HK-2 (cell line): ENCODE measurements at regions not wholly inside any gene's neighbourhood (a gene's known extent, or its start where the extent isn't known, plus 50 kb on each side); places are given as distances from the start of the nearest gene placed in this dataset.

ENCODE experiments used
- DNase-seq: peaks from one replicate; pipeline ENCODE4 v3.0.0-alpha.2; 2018; ENCODE audit not compliant: unreplicated experiment

DNA sequence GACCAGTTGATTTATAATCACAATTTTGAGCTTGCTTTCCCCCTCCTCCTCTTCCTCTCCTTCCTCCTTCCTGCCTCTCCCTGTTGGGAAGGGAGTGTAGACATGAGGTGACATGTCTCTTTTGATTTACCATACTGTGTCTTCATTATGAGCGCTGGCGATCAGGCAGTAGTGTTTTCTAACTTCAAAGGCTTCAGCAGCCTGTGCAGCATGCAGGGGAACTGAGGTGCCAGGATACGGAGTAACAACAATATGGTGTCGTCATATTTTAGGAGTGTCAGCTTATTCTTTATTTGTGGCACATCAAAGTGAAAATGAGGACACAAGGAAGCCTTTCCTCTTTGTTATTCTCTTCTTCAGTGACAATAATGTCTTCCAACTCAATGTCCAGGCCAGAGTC lies 864.2 kb downstream of the SLC4A3 start:
- no peak for DNase-seq

- DNase-seq = no peak
Observed at GRCh38 chr2:220493871-220494525, 866.6 kb downstream of the SLC4A3 start.

DNA sequence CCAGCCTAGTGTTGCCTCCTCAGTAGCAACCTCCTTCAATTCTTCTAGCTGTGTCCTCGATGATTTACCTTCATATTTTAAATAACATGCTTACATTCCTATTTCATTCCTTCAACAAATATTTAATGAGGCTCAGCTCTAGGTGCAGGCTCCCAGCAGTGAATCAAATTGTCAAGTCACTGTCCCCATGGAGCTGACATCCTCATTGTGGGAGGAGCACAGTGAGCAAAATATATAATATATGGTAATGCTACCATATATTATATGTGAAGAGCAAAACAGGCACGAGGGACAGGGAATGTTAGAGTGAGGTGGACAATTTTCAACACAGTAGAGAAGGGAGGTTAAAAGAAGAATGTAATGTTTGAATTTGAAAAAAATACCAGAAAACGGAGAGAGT lies 869.1 kb downstream of the SLC4A3 start:
- DNase-seq = no peak

DNA sequence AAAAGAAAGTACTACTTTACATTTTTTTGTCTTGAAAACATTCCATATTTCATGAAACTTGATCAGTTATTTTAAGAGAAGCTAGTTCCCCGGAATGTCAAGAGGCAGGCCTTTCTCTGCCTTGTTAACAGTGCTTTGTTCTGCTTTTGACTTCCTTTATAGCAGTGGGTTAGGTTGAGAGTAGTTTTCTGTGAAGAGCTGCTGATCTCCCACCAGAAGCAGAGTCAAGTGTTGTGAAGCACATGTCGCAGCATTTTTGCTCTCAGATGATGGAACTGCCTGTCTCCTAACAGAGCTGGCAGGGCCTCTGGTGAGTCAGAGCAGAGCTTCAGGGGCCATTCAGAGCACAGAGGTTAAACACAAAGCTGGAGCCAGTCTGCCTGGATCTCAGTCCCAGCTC lies 871.8 kb downstream of the SLC4A3 start:
- DNase-seq = peak; percentile 40

DNA sequence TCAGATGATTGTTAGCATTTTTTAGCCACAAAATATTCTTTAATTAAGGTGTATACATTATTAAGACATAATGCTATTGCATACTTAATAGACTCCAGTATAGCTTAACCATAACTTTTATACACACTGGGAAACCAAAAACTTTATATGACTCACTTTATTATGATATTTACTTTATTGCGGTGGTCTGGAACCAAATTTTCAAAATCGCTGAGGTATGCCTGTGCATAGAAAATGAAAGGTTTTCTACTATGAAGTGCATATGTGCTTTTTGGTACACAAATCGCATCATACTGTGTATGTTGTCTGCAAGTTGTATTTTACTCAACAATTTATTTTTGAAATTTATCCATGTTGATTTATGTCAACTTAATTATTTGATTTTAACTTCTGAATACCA lies 875.1 kb downstream of the SLC4A3 start:
- no peak for DNase-seq

GRCh38 chr2:220503431-220503830 lies 876.0 kb downstream of the SLC4A3 start:
- DNase-seq = no peak

DNA sequence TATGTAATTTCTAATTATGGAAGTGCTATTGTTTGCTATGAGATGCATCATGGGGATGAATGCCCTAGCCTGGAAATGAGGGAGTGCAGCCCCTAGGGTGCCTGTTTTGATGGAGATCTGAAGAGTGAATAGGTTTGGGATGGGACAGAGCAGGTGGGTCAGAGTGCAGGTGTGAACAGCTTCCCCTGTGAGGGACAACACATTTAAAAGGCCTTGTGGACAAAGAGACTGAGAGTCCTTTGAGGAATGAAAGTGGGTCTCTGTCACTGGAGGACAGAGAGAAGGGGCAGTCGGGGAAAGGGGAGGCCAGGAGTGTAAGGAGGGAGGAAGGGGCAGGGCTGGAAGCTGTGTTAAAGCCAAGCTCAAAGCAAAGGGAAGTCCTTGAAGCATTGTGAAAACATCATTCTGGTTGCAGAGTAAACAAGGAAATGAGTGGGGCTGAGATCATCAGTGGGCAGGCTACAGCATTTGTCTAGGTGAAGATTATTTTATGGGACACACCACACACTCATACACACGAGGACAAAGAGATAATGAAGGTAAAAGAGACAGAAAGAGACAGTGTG lies 877.6 kb downstream of the SLC4A3 start:
- DNase-seq = peak; percentile 10

DNA sequence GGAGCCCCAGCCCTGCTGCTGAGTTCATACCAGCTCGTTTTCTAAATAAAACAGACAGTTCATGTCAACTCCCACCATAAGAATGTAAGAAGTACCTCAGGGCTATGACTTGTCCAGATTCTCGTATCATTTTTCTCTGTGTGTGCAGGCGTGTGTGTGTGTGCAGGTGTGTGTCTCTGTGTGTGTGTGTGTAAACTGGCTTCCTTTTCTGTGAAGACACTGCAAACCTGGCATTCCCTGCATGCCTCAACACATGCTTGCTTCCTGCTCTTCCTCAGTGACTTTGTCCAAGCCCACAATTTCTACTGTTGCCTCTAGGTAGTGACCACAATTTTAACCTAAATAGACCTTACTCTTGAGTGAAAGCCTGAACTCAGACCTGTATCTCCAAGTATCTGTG lies 879.0 kb downstream of the SLC4A3 start:
- DNase-seq = no peak

DNA sequence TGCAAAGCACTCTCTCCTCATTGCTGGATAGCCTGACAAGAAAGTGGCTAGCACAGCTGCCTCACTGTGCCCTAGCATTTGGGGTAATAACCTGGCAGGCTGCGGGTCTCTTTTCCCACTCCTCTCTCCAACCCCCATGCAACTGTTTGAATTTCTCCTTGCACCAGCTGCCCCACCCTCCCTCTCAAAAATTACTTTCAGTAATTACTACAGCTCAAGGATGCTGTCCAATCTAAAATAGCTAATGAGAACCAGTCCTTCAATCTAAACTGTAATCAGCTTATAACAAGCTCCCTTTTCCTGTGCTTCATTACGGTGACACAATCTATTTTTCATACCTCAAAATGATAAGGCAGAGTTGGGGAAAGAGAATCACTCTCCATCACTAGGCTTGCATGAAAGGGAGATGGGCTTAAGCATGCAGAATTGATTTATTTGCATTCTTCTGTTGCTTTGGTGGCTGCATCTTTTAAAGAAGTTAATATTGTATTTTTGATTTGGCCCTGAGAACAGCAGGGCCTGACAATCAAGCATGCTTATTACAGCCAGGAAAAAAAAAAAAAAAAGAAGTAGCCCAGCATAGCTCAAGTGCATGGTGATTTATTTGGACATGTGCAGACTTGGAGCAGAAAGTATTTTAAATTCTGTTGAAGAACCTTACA lies 881.8 kb downstream of the SLC4A3 start:
- DNase-seq = no peak

- DNase-seq = no peak
Observed at GRCh38 chr2:220509966-220510365, 882.5 kb downstream of the SLC4A3 start.

- no peak for DNase-seq
Observed at GRCh38 chr2:220510668-220511067, 883.2 kb downstream of the SLC4A3 start.

GRCh38 chr2:220512419-220512818 lies 885.0 kb downstream of the SLC4A3 start:
- no peak for DNase-seq

GRCh38 chr2:220513573-220514288 lies 886.3 kb downstream of the SLC4A3 start:
- DNase-seq = no peak

DNA sequence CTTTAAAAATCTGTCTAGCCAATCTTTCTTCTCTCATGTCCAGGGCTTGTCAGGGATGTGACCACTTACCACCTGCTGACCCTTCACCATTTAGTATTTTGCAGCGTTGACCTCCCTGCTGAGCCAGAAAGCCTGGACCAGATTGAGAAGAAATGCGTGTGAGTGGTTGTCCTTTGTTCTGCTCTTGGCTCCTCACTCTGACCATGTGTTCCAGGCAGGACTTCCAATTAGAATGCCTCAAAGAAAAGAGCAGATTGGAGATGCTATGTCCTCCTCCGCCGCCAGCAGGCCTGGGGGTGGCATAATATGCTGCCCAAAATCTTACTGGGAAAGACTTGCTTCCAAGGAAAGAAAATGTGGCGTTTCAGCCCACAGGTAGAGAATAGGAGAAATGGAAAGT lies 894.1 kb downstream of the SLC4A3 start:
- DNase-seq = no peak

GRCh38 chr2:220528180-220528675 lies 900.8 kb downstream of the SLC4A3 start:
- DNase-seq = no peak

DNA sequence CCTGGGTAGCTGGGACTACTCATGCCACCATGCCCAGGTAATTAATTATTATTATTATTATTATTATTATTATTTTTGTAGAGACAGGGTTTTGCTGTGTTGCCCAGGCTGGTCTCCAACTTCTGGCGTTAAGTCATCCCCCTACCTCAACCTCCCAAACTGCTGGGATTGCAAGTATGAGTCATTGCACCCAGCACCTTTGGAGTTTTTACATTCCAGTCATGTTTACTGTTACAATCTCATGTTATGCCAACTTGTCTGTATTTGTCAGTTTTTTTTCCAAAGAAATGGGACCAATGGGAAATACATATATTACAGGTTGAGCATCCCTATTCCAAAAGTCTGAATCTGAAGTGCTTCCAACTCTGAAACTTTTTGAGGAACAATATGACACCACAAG lies 903.8 kb downstream of the SLC4A3 start:
- DNase-seq = no peak

DNA sequence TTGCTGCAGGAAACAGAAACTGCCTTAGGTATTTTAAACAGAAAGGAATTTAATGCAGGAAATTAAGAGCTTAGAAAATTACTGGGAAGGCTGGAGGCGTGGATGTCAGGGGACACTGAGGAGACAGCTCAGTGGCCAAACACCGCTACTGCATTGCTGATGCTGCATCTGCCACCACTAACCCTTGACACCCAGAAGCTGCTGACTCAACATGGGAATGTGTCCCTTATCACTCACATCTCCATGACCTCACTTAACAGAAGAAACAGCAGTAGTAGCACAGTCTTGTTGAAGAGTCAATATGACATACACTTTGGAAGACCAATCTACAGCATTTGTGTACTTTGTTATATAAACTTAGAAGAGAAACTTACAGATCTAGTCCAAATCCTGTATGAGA lies 906.1 kb downstream of the SLC4A3 start:
- DNase-seq = peak; percentile 23

DNA sequence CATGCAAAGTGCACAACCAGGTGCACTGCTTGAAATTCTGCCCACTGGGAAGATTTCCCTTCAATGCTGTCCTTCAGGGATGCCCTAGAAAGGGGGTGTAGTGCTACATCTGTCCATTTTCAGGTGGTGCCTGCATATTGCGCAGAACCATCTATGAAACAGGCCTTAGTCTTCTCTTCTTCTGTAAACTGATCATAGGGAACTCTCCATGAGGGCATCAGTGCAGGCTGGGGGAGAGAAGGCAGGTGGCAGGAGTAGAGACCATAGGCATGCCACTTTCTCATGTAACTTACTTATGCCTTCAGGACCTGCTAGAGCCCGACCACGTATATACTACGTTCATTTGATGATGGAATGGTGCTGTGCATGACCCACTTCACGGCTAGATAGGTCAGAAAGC lies 912.1 kb downstream of the SLC4A3 start:
- DNase-seq = no peak

GRCh38 chr2:220544049-220544448 lies 916.6 kb downstream of the SLC4A3 start:
- DNase-seq = no peak

GRCh38 chr2:220550995-220551700 lies 923.7 kb downstream of the SLC4A3 start:
- DNase-seq = no peak

GRCh38 chr2:220552790-220553535 lies 925.5 kb downstream of the SLC4A3 start:
- DNase-seq = no peak
